ENCODE measurements at regions not wholly inside any gene's neighbourhood (a gene's known extent, or its start where the extent isn't known, plus 50 kb on each side); places are given as distances from the start of the nearest gene placed in this dataset.

- Mint-ChIP-seq H3K27me3 (ENCODE audit: low read depth) (no peaks in the 10 kb centered on the region), H3K9me3 (ENCODE audit: low read depth) (peaks cover 6% of the 10 kb centered on the region), H3K36me3 (ENCODE audit: low read depth) (peaks cover 2% of the 10 kb centered on the region), H3K27ac (ENCODE audit: unreplicated experiment) (no peak overlapping the region), H3K4me3 (ENCODE audit: unreplicated experiment) (no peak overlapping the region), H3K4me1 (ENCODE audit: low read depth) (peaks cover 14% of the 10 kb centered on the region)
- DNase-seq (ENCODE audit: low spot score): no peak
- TF ChIP-seq CTCF (IDR thresholded peaks at IDR 0.05): no peak
Measured at GRCh38 chr7:41052736-41053135, 650.2 kb downstream of the INHBA start.

- peaks cover 19% of the 10 kb centered on the region for H3K4me1 Mint-ChIP-seq (ENCODE audit: low read depth)
- no peaks in the 10 kb centered on the region for H3K27me3 Mint-ChIP-seq (ENCODE audit: low read depth)
- H3K27ac Mint-ChIP-seq (ENCODE audit: unreplicated experiment): no peak overlapping the region
- no peak for DNase-seq (ENCODE audit: low spot score)
- TF ChIP-seq CTCF (IDR thresholded peaks at IDR 0.05): no peak
- H3K36me3 Mint-ChIP-seq (ENCODE audit: low read depth): no peaks in the 10 kb centered on the region
- H3K9me3 Mint-ChIP-seq (ENCODE audit: low read depth): peaks cover under 1% of the 10 kb centered on the region
- no peak overlapping the region for H3K4me3 Mint-ChIP-seq (ENCODE audit: unreplicated experiment)
Measured at GRCh38 chr7:41052201-41052600, 650.7 kb downstream of the INHBA start.

GRCh38 chr7:41051535-41051934 lies 651.4 kb downstream of the INHBA start:
- Mint-ChIP-seq H3K27ac (ENCODE audit: unreplicated experiment) (no peak overlapping the region), H3K9me3 (ENCODE audit: low read depth) (no peaks in the 10 kb centered on the region), H3K4me1 (ENCODE audit: low read depth) (peaks cover 26% of the 10 kb centered on the region), H3K36me3 (ENCODE audit: low read depth) (no peaks in the 10 kb centered on the region), H3K4me3 (ENCODE audit: unreplicated experiment) (no peak overlapping the region), H3K27me3 (ENCODE audit: low read depth) (no peaks in the 10 kb centered on the region)
- DNase-seq (ENCODE audit: low spot score): no peak
- TF ChIP-seq CTCF (IDR thresholded peaks at IDR 0.05): no peak

- no peak for TF ChIP-seq CTCF (IDR thresholded peaks at IDR 0.05)
- no peak for DNase-seq (ENCODE audit: low spot score)
- peaks cover 31% of the 10 kb centered on the region for H3K4me1 Mint-ChIP-seq (ENCODE audit: low read depth)
- H3K27me3 Mint-ChIP-seq (ENCODE audit: low read depth): no peaks in the 10 kb centered on the region
- no peak overlapping the region for H3K4me3 Mint-ChIP-seq (ENCODE audit: unreplicated experiment)
- H3K27ac Mint-ChIP-seq (ENCODE audit: unreplicated experiment): no peak overlapping the region
- H3K9me3 Mint-ChIP-seq (ENCODE audit: low read depth): no peaks in the 10 kb centered on the region
- H3K36me3 Mint-ChIP-seq (ENCODE audit: low read depth): no peaks in the 10 kb centered on the region
Measured at GRCh38 chr7:41051062-41051461, 651.8 kb downstream of the INHBA start.

GRCh38 chr7:41048771-41049170 lies 654.1 kb downstream of the INHBA start:
- H3K4me3 Mint-ChIP-seq (ENCODE audit: unreplicated experiment): no peak overlapping the region
- H3K36me3 Mint-ChIP-seq (ENCODE audit: low read depth): peaks cover 3% of the 10 kb centered on the region
- DNase-seq (ENCODE audit: low spot score): no peak
- no peak for TF ChIP-seq CTCF (IDR thresholded peaks at IDR 0.05)
- H3K27ac Mint-ChIP-seq (ENCODE audit: unreplicated experiment): no peak overlapping the region
- peaks cover 30% of the 10 kb centered on the region for H3K4me1 Mint-ChIP-seq (ENCODE audit: low read depth)
- no peaks in the 10 kb centered on the region for H3K9me3 Mint-ChIP-seq (ENCODE audit: low read depth)
- no peaks in the 10 kb centered on the region for H3K27me3 Mint-ChIP-seq (ENCODE audit: low read depth)
